ENCODE measurements at regions not wholly inside any gene's neighbourhood (a gene's known extent, or its start where the extent isn't known, plus 50 kb on each side); places are given as distances from the start of the nearest gene placed in this dataset.

- TF ChIP-seq CTCF (conservative IDR thresholded peaks at IDR 0.05 in 1 of 2, IDR thresholded peaks at IDR 0.05 in 1 of 2; ENCODE audit: low read depth in 1 of 2, low read length in 2 of 2) (no peak), EZH2 (IDR thresholded peaks at IDR 0.05; ENCODE audit: low read length, missing control alignments) (no peak)
Observed at GRCh38 chr2:144597388-144597787, 77.5 kb upstream of the ZEB2 start.

Data from fibroblast of lung (primary cell).